HUDEP-2 (cell line): ENCODE measurements at regions not wholly inside any gene's neighbourhood (a gene's known extent, or its start where the extent isn't known, plus 50 kb on each side); places are given as distances from the start of the nearest gene placed in this dataset.

Experiments used
- DNase-seq, 76 experiments: peaks; one replicate each; lab custom pipeline; 2025; ENCODE audit not compliant: unreplicated experiment in 76 of 76; lab: John Stamatoyannopoulos, UW

- no peak for DNase-seq
Measured at GRCh38 chr2:221262651-221263050, 309.5 kb downstream of the EPHA4 start.

- DNase-seq, result no peak
Measured at GRCh38 chr2:221263573-221263972, 308.5 kb downstream of the EPHA4 start.

- no peak for DNase-seq
Measured at GRCh38 chr2:221264318-221264717, 307.8 kb downstream of the EPHA4 start.

GRCh38 chr2:221267773-221268425 is 304.2 kb downstream of the EPHA4 start:
- DNase-seq, result no peak

GRCh38 chr2:221268631-221269030 is 303.5 kb downstream of the EPHA4 start:
- DNase-seq, result no peak

- DNase-seq, result no peak
Measured at GRCh38 chr2:221270806-221271205, 301.3 kb downstream of the EPHA4 start.

- DNase-seq, result no peak
Measured at GRCh38 chr2:221272729-221273128, 299.4 kb downstream of the EPHA4 start.

- no peak for DNase-seq
Measured at GRCh38 chr2:221276033-221276432, 296.1 kb downstream of the EPHA4 start.

- no peak for DNase-seq
Measured at GRCh38 chr2:221276601-221277000, 295.5 kb downstream of the EPHA4 start.

GRCh38 chr2:221282386-221282785 is 289.7 kb downstream of the EPHA4 start:
- no peak for DNase-seq

GRCh38 chr2:221283896-221284545 is 288.1 kb downstream of the EPHA4 start:
- no peak for DNase-seq

GRCh38 chr2:221285148-221285547 is 287.0 kb downstream of the EPHA4 start:
- DNase-seq, result no peak

- DNase-seq, result no peak
Measured at GRCh38 chr2:221286406-221286805, 285.7 kb downstream of the EPHA4 start.

- DNase-seq, result no peak
Measured at GRCh38 chr2:221289389-221289788, 282.7 kb downstream of the EPHA4 start.

GRCh38 chr2:221289846-221290245 is 282.3 kb downstream of the EPHA4 start:
- no peak for DNase-seq

- DNase-seq, result no peak
Measured at GRCh38 chr2:221293949-221294742, 278.0 kb downstream of the EPHA4 start.

GRCh38 chr2:221304916-221305315 is 267.2 kb downstream of the EPHA4 start:
- no peak for DNase-seq

- DNase-seq, result no peak
Measured at GRCh38 chr2:221308507-221309066, 263.5 kb downstream of the EPHA4 start.

- no peak for DNase-seq
Measured at GRCh38 chr2:221309892-221310583, 262.1 kb downstream of the EPHA4 start.

GRCh38 chr2:221310730-221311129 is 261.4 kb downstream of the EPHA4 start:
- no peak for DNase-seq

GRCh38 chr2:221312634-221313033 is 259.5 kb downstream of the EPHA4 start:
- DNase-seq, result no peak
